CD4-positive, alpha-beta T cell treated with Interleukin-10 for 1 hour (primary cell): ENCODE measurements at regions not wholly inside any gene's neighbourhood (a gene's known extent, or its start where the extent isn't known, plus 50 kb on each side); places are given as distances from the start of the nearest gene placed in this dataset.
"Not testable (repeated sequence)": the region's sequence is repeated elsewhere in the genome, so short reads cannot be mapped to it uniquely, and the experiment has no call there.

Source experiments
- DNase-seq: peaks from one replicate; pipeline ENCODE4 v3.0.0-alpha.2; 2020

DNA sequence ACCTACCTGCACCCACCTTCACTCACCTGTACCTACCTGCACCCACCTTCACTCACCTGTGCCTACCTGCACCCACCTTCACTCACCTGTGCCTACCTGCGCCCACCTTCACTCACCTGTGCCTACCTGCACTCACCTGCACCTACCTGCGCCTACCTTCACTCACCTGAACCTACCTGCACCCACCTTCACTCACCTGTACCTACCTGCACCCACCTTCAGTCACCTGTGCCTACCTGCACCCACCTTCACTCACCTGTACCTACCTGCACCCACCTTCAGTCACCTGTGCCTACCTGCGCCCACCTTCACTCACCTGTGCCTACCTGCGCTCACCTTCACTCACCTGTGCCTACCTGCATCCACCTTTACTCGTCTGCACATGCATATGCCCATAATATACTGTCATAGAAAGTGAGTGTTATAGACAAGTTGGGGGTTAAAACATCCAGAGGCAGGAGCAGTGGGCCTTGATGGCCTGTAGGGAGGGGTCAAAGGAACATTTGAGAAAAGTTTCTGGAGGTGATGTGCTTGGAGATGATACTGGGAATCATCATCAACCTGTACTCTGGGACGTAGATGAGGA, 232.9 kb upstream of the ZFP64 start:
- not testable (repeated sequence) for DNase-seq

DNA sequence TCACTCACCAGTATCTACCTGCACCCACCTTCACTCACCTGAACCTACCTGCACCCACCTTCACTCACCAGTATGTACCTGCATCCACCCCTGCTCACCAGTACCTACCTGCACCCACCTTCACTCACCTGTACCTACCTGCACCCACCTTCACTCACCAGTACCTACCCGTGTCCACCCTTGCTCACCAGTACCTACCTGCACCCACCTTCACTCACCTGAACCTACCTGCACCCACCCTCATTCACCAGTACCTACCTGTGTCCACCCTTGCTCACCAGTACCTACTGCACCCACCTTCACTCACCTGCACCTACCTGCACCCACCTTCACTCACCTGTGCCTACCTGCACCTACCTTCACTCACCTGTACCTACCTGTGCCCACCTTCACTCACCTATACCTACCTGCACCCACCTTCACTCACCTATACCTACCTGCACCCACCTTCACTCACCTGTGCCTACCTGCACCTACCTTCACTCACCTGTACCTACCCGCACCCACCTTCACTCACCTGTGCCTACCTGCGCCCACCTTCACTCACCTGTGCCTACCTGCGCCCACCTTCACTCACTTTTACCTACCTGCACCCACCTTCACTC, 232.1 kb upstream of the ZFP64 start:
- DNase-seq, result not testable (repeated sequence)

DNA sequence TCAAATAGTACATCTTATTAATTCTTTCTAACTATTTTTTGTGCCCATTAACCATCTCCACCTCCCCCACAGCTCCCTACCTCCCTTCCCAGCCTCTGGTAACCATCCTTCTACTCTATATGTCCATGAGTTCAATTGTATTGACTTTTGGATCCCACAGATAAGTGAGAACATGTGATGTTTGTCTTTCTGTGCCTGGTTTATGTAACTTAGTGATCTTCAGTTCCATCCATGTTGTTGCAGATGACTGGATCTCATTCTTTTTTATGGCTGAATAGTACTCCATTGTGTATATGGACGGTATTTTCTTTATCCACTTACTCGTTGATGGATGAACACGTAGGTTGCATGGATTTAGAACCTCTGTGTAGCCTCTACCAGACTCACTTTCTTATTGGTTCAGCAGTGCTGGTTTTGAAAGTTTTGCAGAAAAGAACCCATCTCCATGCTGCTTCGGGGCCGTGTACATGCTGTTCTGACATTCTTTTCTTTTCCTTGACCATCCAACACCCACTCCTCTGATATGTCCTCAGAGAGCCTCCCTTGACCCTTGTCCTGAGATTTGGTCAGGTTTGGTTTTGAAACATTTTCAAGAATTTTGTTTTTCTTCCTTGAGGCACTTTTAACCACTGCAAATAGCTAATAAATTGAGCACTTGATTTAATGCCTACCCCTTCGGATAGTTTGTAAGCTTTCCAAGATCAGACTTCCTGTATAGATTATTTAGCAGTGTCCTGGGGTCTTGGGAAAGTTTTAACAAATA, 231.2 kb upstream of the ZFP64 start:
- no peak for DNase-seq

DNA sequence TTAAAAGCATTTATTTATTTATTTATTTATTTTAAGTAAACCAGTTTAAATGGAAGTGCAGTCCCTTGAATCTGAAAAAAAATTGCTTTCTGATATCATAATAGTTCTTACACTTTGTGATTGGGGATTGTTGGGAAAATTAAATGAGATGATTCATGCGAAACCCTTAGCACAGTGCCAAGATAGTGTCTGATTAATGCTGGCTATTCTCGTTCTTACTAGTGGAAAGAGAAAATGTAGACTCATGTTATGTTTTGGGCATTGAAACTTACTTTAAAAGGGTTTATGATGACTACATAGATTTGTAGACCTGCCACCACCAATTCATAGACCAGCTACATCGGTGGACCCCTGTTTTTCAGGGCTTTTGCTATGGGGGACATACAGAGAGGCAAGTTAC, 229.2 kb upstream of the ZFP64 start:
- no peak for DNase-seq

DNA sequence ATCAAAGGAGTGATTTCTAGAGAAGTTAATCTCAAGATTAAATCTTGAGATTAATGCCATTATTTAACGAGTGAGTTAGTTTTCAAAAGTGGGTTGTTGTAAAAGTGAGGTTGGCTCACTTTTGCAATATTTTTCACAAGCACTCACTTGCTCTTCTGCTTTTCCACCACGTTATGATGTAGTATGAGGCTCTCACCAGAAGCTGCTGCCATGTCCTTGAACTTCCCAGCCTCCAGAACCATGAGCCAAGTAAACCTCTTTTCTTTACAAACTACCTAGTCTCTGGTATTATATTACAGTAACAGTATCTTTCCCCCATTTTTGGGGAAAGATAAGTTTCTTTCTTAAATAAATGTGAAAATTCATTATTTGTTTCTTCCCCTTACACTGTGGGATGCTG, 227.6 kb upstream of the ZFP64 start:
- DNase-seq, result no peak

DNA sequence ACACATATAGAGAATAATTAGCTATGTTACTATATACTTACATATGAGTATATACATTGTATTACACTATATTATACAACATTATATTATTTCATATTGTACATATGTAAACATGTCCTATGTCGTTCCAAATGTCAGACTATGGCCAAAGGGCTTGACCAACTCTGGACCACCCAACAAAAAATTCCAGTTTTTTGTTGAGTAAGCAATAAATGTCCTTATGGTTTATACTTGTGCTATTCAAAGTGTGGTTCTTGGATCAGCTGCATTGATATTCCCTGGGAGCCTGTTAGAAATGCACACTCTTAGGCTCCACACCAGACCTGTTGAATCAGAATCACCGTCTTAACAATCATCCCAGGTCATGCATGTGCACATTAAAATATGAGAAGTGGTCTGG, 225.4 kb upstream of the ZFP64 start:
- DNase-seq, result no peak

DNA sequence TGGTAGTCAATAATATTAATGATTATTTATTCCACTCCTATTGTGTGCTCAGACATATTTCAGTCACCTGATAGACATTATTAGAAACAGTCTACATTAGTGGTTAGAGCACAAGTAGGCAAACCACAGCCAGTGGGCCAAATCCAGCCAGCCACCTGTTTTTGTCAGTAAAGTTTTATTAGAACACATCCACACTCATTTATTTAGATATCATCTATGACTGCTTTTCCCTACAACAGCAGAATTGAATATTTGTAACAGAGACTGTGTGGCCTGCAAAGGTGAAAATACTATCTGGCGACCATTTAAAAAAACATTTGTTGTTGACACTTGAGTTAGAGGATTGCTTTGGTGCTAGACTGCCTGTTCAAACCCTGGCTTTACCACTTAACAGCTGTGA, 220.0 kb upstream of the ZFP64 start:
- DNase-seq, result peak; percentile 12

DNA sequence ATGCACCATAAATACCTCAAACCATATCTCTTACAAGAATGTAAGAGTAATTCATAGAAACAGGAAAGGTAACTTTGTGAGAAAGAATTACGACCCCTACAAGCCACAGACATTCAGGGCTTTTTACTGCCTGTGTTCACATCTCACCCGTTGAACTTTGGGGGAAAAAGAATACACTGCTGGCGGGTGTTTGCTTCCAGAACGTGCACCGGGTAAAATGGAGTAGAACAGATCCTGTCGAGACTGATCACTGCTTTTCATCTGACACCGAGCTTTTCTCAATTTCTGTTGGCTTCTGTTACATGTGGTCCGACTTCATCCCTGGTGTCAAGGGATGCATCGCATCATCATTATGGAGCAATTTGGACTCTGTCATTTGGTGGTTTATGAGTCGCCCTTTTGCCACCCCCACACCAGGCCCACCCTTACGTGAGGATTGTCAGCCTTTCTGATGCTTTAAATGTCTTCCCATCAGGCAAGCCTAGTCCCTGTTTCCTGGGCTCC, 219.2 kb upstream of the ZFP64 start:
- DNase-seq, result peak; percentile 35

DNA sequence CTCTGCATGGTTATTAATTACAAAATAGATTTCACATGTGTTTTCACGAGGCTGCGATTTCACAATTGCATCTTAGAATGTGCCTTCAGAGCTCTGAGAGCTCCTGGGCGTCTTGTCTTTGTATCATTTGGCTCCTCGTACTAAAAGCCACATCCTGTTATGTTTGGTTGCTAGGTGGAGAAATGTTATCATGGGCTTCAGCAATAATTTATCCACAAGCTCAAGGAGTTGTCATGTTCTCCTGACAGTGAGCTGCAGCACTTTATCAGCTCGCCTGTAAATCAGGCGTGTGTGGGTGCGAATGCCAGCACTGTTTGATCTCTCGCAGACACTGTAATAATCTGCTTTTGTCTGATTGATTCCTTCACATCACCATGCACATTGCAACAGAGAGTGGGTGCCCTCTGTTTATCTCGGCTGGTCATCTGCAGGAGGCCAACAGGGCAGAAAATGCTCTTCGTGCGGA, 218.6 kb upstream of the ZFP64 start:
- DNase-seq, result peak; percentile 87

DNA sequence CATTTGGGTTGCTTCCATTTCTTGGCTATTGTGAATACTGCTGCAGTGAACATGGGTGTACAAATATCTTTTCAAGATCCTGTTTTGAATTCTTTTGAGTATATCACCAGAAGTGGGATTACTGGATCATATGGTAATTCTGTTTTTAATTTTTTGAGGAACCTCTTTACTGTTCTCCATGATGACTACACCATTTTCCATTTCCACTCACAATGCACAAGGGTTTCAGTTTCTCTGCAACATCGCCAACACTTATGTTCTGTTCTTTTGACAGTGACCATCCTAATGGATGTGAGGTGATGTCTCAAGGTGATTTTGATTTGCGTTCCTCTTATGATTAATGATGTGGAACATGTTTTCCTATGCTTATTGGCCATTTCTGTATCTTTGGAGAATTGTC, 214.4 kb upstream of the ZFP64 start:
- DNase-seq, result no peak

DNA sequence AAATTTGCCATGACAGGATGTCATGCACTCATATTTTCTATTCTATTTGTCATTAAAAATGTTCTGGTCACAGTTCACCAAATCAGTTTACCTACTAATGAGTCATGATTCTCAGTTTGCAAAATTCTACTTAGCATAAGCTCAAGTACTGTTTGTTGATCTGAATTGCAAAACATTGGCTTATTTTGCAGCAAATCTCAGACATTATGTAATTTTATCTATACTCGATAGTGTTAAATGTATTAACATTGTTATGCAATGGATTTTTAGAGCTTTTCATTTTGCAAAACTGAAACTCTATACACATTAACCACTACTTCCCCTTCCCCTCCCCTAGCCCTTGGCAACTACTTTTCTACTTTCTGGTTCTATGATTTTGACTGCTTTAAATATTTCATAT, 213.8 kb upstream of the ZFP64 start:
- DNase-seq, result peak; percentile 50

DNA sequence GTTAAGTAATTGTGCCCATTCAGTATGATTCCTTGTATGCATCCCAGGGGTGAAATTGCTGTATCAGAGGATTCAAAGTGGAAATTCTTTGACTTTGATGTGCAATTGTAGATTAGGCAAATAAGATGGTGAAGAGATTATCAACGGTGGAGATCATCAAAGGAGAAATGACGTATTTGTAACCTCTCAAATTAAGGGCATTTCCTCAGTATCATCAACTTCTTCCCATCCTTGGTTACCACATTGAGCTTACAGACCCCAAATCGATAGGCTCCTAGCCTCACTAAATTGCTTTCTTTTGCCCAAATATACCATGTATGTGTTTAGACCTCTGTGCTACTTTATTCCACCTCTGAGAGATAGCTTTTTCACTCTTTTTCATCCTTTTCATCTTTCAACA, 213.1 kb upstream of the ZFP64 start:
- DNase-seq, result peak; percentile 49

DNA sequence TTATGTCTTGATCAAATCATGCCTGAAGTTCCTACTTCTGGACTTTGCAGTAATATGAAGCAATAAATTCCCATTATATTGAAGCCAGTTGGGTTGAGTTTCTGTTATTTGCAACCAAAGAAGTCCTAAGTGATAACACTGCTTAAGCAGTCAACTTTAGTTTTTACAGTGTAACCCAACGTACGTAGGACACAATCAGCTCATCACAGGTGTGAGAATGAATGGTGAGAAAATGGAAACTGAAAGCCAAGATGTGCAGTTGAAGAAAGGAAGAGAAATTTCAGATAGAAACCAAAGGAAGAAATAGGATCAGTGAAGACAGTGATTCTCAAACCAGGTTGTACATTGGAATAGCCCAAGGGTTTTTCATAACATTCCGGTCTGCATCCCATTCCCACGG, 211.4 kb upstream of the ZFP64 start:
- DNase-seq, result peak; percentile 4

DNA sequence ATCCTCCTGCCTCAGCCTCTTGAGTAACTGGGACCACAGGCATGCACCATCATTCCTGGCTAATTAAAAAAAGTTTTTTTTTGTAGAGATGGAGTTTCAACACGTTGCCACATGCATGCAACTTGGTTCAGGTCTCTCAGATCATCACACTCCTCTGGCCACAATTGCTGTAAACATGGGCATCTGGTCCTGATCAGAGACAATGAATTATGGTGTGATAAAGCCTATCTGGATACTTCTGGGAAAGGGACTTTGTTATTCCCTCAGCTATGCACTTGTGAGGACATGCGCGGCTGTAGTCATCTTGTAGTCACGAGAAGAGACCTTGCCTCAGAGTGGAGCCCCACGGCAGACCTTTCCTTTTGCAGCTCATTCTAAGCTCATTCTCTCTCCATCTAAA, 210.9 kb upstream of the ZFP64 start:
- no peak for DNase-seq

DNA sequence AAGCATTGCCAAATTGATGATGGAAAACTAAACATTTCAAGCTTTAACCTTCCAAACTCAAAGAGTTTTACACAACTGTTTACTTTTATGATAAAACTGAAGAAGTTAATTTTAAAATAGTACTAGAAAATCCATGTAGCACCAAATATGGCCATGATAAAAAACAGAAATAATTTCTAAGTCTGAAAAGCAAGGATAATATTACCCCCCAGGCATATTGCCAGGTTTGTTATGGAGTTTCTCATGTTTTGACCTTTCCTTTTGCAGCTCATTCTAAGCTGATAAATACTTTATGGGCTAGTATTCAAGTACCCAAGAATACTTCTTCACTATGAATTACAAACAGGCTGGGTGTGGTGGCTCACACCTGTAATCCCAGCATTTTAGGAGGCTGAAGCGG, 209.9 kb upstream of the ZFP64 start:
- no peak for DNase-seq

DNA sequence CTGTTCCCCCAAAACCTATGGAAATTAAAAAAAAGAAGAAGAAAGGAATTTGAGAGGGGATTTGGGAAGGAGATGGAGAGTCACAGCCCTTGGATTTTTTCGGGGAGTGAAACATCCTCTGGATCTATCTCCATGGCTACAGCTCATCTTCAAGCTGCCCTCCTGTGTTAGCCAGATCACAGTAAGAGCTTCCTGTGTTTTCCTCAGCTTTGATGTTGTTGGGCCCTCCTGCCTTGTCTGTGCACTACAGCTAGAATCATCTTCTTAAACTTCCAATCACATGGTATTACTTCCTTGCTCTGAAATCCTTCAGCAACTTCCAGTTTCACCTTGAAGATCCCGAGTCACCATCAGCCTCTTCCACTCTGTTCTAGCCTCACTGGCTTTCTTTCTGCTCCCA, 207.8 kb upstream of the ZFP64 start:
- no peak for DNase-seq

DNA sequence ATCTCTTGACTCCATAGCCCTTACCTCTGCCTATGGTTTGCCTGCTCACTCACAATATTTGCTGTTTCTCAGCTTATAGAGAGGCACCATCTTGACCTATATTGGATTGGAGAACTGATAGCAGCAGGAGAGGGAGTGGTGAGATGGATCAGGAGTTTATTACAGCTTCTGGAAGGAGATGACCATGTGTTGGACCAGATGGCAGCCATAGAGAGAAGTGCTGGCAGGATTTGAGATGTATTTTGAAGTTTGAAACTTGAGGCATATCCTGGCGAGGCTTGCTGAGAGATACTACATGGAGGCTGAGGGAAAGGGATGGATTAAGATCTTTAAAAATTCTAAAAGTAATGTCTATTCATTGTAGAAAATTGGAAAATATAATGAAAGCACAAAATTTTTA, 198.0 kb upstream of the ZFP64 start:
- no peak for DNase-seq

DNA sequence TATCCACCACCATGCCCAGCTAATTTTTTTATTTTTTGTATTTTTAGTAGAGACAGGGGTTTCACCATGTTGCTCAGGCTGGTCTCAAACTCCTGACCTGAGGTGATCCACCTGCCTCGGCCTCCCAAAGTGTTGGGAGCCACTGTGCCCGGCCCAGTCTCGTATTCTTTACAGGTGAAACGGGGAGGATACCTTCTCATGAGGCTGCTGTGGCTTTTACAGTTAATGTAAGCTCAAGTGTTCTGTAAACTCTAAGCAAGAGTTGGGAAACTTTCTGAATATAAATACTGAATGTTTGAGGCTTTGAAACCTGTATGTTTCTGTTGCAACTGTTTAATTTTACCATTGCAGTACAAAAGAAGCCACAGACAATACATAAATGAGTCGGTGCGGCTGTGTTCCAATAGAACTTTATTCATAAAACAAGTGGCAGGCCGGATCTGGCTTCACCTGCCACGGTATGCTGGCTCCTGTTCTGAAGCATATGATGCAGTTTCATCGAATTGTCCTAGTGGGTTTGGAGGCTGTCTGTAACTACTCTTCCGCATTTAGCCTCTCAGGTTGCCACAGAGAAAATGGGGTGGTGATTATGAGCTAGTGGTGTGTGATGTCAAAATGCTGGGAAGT, 192.5 kb upstream of the ZFP64 start:
- DNase-seq, result no peak

DNA sequence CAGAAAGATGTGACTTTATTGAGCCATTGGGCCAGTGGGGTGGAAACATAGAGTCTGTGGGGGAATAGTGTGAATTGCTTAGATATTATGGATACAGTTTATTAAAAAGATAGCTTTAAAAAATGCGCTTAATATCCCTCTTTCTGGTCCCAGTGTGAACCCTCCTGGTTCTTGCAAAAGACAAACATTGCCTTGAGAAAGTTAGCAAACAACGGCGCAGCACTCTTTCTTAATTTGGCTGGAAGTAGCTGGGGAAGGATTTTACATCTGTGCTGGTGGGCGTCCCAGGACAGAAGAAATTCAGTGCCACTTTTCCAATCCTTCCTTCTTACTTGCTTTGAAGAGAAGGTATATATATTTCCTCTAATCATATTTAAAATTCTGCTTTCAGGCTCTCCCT, 191.4 kb upstream of the ZFP64 start:
- DNase-seq, result no peak

DNA sequence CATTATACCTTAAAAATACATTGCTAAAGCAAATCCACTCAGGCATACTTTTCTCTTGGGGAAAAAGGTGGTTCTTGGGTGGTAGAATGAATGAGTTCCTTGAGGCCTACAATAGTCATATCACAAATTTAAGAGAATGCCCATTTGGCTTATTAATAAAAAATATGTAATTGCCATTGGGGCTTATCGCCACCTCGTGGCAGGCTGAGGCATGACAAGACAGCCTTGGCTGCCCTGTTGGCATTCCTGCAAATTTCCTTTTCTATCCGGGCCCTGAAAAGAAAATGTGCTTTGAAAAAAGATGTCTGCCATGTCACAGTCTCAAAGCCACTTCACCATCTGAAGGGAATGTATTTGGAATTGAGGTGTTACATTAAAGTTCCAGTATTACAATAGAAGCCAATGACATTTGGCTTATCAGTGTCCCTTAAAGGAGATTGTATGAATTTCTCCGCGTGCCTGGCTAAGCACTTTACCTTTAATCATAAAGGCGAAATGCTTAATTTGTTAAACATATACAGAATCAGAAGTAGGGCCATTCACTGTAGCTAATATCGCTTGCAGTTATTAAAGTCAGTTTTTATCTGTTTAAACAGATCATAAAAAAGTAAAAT, 188.3 kb upstream of the ZFP64 start:
- peak; percentile 46 for DNase-seq

DNA sequence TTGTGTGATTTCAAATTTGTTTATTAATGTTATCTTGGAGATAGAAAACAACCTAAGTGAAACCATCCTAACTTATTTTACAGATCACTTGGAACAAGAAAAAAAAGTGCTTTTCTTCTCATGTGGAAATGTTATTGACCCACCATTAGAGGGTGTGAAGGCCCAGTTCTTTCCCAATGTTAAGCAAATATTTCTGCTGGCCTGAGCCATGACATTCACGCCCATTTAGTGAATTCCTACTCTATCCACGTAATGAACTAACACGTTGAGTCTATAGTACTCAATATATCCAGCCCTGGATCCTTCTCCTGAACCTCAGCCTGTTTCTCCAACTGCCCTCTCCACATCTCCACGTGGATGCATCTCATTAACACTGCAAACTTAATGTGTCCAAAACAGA, 180.6 kb upstream of the ZFP64 start:
- no peak for DNase-seq

DNA sequence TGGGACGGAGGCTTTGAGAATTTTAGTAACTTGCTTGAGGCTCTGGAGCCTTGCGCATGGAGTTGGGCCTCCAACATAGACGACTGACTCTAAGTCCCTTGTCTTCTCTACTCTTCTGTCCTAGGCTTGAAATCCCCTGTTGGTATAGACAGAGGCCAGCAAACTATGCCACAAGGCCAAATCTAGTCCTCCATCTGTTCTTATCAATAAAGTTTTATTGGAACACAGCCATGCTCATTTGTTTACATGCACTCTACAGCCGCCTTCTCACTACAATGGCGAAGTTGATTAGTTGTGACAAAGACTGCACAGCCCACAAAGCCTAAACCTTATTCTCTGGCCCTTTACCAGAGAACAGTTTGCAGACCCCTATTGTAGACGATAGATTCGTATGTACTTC, 174.1 kb upstream of the ZFP64 start:
- no peak for DNase-seq

DNA sequence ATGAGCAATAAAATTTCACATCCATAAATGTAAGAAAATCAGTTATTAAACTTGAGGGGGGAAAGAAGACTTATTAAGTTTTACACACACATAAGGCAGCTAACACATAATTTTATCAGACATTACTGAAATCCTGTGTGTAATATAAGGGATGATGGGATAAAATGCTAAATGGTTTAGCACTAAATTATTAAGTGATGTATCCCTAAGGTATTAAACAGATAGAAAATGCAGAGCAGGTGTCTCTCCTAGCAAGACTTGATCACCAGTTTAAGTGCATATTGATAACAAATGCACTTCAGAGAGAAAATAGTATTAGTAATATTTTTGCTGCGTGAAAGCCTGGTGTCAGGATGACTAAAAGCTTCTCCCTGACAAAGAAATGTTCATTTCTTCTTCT, 172.8 kb upstream of the ZFP64 start:
- DNase-seq, result no peak
